Right lobe of liver (tissue), 6 donors: ENCODE measurements at regions not wholly inside any gene's neighbourhood (a gene's known extent, or its start where the extent isn't known, plus 50 kb on each side); places are given as distances from the start of the nearest gene placed in this dataset.

Experiments
- ATAC-seq, 4 donors: fragments of 200-7000 bp; cut with Tn5 transposase; one replicate each; pipeline ENCODE4 v1.9.1; 2020; ENCODE audit warnings: mild to moderate bottlenecking in 4 of 4, moderate library complexity in 4 of 4
- DNase-seq, 3 donors: peaks; one replicate each; pipeline ENCODE4 v3.0.0-alpha.2; 2020
- H3K27ac ChIP-seq, 3 donors: fragments of 200-600 bp; one replicate each; pipeline ENCODE4 v1.8.0; 2022
- H3K27me3 ChIP-seq, 2 donors: fragments of 200-600 bp; one replicate each; pipeline ENCODE4 v1.8.0; 2022
- H3K36me3 ChIP-seq, 4 donors: fragments of 200-600 bp; sonication (generic) in 1 of 4; one replicate each; pipeline versions ENCODE4 v1.5.1 to v1.8.0; 2017 to 2022; ENCODE audit warnings: control low read depth in 1 of 4
- H3K4me1 ChIP-seq, 4 donors: fragments of 200-600 bp; sonication (generic) in 1 of 4; one replicate each; pipeline versions ENCODE4 v1.5.1 to v1.8.0; 2017 to 2022; ENCODE audit warnings: control low read depth in 1 of 4
- H3K4me3 ChIP-seq, 3 donors: fragments of 200-600 bp; one replicate each; pipeline ENCODE4 v1.8.0; 2022
- H3K9me3 ChIP-seq, 4 donors: fragments of 200-600 bp; sonication (generic) in 1 of 4; one replicate each; pipeline versions ENCODE4 v1.5.1 to v1.8.0; 2017 to 2022; ENCODE audit warnings: control low read depth in 1 of 4
- POLR2A ChIP-seq: fragments of 450-650 bp; IDR thresholded peaks from one replicate; pipeline ENCODE4 v1.6.1; 2017; ENCODE audit warnings: antibody characterized with exemption, mild to moderate bottlenecking
- WGBS: methylation state at CpG from one replicate; pipeline ENCODE4 v1.1.6; 2018; ENCODE audit warnings: low coverage, low lambda C conversion rate; ENCODE audit not compliant: insufficient coverage; ENCODE audit errors: missing lambda C conversion rate; 5-methylcytosine and 5-hydroxymethylcytosine counted together
- intact Hi-C, 2 donors: fragments of 100-400 bp; cut with DNase I; formaldehyde crosslinking; loops; one replicate each; pipeline versions ENCODE4 v1.11.2 to v1.14.1; 2022
- TF ChIP-seq, protein P1 (sequence below), 4 donors: fragments of 200-600 bp in 3 of 4; fragments of 450-650 bp in 1 of 4; IDR thresholded peaks; one replicate each; pipeline versions ENCODE4 v1.5.1 to v1.8.0; 2016 to 2022; ENCODE audit warnings: antibody characterized with exemption in 4 of 4, mild to moderate bottlenecking in 2 of 4
- donor health status: DM: no; HTN: yes; CAD: no.
- donor health status: DM: no; HTN: no; CAD: no.
- donor health status: DM: no; HTN: no; CAD: no.
- donor health status: DM: no; HTN: yes; CAD: no.
- donor health status: DM: no; HTN: yes; CAD: no.

DNA sequence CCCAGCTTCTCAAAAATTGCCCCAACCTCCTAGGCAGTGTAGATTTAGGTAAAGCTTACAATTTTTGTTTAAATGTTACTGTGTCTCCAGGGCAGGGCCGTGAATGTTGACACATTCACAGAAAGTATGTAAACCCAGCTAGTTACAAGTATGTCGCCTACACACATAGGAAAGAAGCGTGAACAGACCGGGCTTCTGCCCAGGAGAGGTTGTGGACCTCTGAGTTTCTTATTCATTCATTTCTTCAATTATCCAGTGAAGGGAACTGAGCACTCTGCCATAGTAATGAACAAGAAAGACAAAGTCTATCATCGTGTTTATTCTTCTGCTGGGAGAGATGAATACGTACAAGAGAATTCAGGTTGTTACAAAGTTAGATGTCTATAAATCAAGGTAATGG, 93.2 kb downstream of the TRIML1 start:
- ATAC-seq (no peak), DNase-seq (no peak)
- Histone ChIP-seq H3K27ac (no peak overlapping the region), H3K36me3 (no peaks in the 10 kb centered on the region), H3K9me3 (no peaks in the 10 kb centered on the region), H3K4me3 (no peak overlapping the region), H3K27me3 (no peaks in the 10 kb centered on the region), H3K4me1 (no peaks in the 10 kb centered on the region)
- 65% methylated on average over 6 of the region's 6 CpGs for WGBS
- TF ChIP-seq, protein P1, sequence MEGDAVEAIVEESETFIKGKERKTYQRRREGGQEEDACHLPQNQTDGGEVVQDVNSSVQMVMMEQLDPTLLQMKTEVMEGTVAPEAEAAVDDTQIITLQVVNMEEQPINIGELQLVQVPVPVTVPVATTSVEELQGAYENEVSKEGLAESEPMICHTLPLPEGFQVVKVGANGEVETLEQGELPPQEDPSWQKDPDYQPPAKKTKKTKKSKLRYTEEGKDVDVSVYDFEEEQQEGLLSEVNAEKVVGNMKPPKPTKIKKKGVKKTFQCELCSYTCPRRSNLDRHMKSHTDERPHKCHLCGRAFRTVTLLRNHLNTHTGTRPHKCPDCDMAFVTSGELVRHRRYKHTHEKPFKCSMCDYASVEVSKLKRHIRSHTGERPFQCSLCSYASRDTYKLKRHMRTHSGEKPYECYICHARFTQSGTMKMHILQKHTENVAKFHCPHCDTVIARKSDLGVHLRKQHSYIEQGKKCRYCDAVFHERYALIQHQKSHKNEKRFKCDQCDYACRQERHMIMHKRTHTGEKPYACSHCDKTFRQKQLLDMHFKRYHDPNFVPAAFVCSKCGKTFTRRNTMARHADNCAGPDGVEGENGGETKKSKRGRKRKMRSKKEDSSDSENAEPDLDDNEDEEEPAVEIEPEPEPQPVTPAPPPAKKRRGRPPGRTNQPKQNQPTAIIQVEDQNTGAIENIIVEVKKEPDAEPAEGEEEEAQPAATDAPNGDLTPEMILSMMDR (IDR thresholded peaks at IDR 0.05) = no peak
- no peak for TF ChIP-seq POLR2A
- intact Hi-C loops = no loop called here

DNA sequence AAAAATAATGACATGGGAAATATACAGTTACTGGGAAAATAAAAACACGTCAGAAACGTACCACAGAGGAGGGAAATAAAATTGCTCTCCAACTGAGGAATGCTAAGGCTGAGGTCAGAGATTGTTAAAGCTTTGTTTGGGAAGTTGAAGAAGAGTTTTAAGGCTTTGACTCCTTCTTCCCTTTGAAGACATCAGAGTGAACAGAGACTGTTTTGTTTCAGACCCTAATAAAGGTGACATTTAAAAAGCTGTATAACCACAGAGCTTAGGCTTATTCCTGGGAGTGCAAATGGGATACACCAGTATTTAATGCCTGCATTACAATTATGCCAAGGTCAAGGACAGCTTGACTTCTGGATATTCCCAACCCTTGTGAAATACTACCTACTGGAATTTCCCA, 102.8 kb downstream of the TRIML1 start:
- no peak overlapping the region for H3K4me3 ChIP-seq
- H3K27me3 ChIP-seq = no peaks in the 10 kb centered on the region
- H3K27ac ChIP-seq = no peak overlapping the region
- no peaks in the 10 kb centered on the region for H3K36me3 ChIP-seq
- TF ChIP-seq, protein P1 (IDR thresholded peaks at IDR 0.05) = no peak
- TF ChIP-seq POLR2A = no peak
- H3K4me1 ChIP-seq = no peaks in the 10 kb centered on the region
- no peaks in the 10 kb centered on the region for H3K9me3 ChIP-seq
- DNase-seq = no peak
- no peak for ATAC-seq
- WGBS = 8% methylated on average over 2 of the region's 2 CpGs
- intact Hi-C loops = no loop called here

DNA sequence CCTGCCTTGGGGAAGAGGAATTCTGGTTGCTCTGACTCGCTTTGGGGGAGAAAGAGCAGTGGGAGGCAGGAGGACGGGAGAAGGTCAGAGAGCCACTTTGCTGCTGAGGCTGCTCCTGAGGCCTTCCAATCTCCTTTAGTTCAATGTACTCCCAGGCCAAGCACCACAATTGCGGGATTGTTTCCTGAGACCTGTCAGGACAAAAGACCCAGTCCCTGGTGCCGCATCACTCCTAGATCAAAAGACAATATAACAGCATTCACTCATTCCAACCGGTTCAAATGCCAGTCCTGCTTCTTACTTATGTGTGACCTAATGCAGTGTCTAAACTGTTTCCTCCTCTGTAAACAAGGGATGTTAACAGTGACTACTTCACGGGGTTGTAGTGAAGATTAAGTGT, 106.4 kb downstream of the TRIML1 start:
- Histone ChIP-seq H3K4me3 (no peak overlapping the region), H3K9me3 (no peaks in the 10 kb centered on the region), H3K27me3 (no peaks in the 10 kb centered on the region), H3K4me1 (no peaks in the 10 kb centered on the region), H3K27ac (no peak overlapping the region), H3K36me3 (no peaks in the 10 kb centered on the region)
- DNase-seq (no peak), ATAC-seq (no peak)
- TF ChIP-seq, protein P1 (IDR thresholded peaks at IDR 0.05) = no peak
- TF ChIP-seq POLR2A = no peak
- intact Hi-C loops = no loop called here
- WGBS = 45% methylated on average over 3 of the region's 6 CpGs

DNA sequence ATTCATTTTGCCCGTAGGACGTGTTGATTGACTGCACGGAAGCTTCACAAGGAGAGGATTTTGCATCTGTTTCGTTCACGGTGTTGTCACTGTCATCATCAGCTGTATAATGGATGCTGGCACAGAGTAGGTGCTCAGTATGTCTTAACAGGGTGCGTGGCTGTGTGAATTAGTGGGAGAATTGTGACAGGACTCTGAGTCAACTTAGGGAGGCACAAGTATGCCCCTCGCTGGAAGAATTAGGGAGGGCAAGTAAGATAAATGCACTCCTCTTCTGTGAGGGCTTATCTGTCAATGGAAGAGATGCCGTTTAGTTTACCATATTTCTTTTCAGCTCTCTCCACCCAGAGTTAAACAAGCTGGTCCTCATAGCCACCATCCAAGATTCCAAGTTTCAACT, 107.2 kb downstream of the TRIML1 start:
- TF ChIP-seq, protein P1 (IDR thresholded peaks at IDR 0.05) = no peak
- no peak for TF ChIP-seq POLR2A
- intact Hi-C loops = no loop called here
- ATAC-seq (no peak), DNase-seq (no peak)
- no peaks in the 10 kb centered on the region for H3K27me3 ChIP-seq
- H3K36me3 ChIP-seq = no peaks in the 10 kb centered on the region
- H3K9me3 ChIP-seq = no peaks in the 10 kb centered on the region
- no peaks in the 10 kb centered on the region for H3K4me1 ChIP-seq
- WGBS = 33% methylated on average over 8 of the region's 8 CpGs
- H3K4me3 ChIP-seq = no peak overlapping the region
- H3K27ac ChIP-seq = no peak overlapping the region

DNA sequence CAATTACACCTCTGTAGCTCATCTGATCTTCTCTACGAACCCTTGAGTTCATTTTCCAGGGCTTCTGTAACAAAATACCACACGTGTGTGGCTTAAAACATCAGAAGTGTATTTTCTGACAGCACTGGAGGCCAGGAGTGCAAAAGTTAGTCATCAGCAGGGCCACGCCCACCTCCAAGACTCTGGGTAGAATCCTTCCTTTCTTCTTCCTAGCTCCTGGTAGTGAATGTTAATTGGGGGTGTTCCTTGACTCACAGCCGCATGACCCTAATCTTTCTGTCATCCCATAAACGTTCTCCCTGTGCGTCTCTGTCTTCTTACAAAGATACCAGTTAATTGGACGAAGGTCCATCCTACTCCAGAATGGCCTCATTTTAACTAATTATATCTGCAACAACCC, 115.0 kb downstream of the TRIML1 start:
- WGBS = 39% methylated on average over 7 of the region's 7 CpGs
- no peaks in the 10 kb centered on the region for H3K9me3 ChIP-seq
- H3K27ac ChIP-seq = no peak overlapping the region
- H3K36me3 ChIP-seq = no peaks in the 10 kb centered on the region
- H3K4me3 ChIP-seq = no peak overlapping the region
- TF ChIP-seq, protein P1 (IDR thresholded peaks at IDR 0.05) = no peak
- TF ChIP-seq POLR2A = no peak
- DNase-seq (no peak), ATAC-seq (no peak)
- H3K4me1 ChIP-seq = no peaks in the 10 kb centered on the region
- H3K27me3 ChIP-seq = no peaks in the 10 kb centered on the region
- intact Hi-C loops = no loop called here
